HepG2 (cell line): ENCODE measurements at regions not wholly inside any gene's neighbourhood (a gene's known extent, or its start where the extent isn't known, plus 50 kb on each side); places are given as distances from the start of the nearest gene placed in this dataset.

Experiments
- ADNP ChIP-seq: sonication (generic); formaldehyde crosslinking; IDR thresholded peaks from 2 replicates; pipeline ENCODE4 v1.4.0; 2020; ENCODE audit warnings: missing genetic modification reagents
- CCDC6 ChIP-seq: sonication (generic); formaldehyde crosslinking; IDR thresholded peaks from 2 replicates; pipeline ENCODE4 v1.8.1; 2022; ENCODE audit warnings: mild to moderate bottlenecking, missing genetic modification reagents, moderate library complexity
- FOXA3 ChIP-seq: IDR thresholded peaks from 2 replicates; pipeline ENCODE4 v1.6.1; 2016; ENCODE audit warnings: missing genetic modification reagents, missing compliant biosample characterization
- HNF4A ChIP-seq: sonication (generic); formaldehyde crosslinking; IDR thresholded peaks from 2 replicates; pipeline ENCODE4 v1.4.0; 2020; ENCODE audit warnings: missing genetic modification reagents
- KDM2A ChIP-seq: sonication (generic); formaldehyde crosslinking; IDR thresholded peaks from 2 replicates; pipeline ENCODE4 v1.4.0; 2020; ENCODE audit warnings: low read depth, missing genetic modification reagents, borderline replicate concordance
- PCBP2 ChIP-seq: fragments of 200-400 bp; formaldehyde crosslinking; optimal IDR thresholded peaks from 2 replicates; pipeline ENCODE3; 2018; ENCODE audit warnings: low read length, low read depth; ENCODE audit not compliant: poor library complexity, severe bottlenecking
- RCOR2 ChIP-seq: IDR thresholded peaks from 2 replicates; pipeline ENCODE4 v1.6.1; 2016; ENCODE audit warnings: missing biosample characterization, missing genetic modification reagents
- ZNF292 ChIP-seq: sonication (generic); formaldehyde crosslinking; IDR thresholded peaks from 2 replicates; pipeline ENCODE4 v1.8.1; 2022; ENCODE audit warnings: mild to moderate bottlenecking, low read depth, missing genetic modification reagents, borderline replicate concordance
- ZNF530 ChIP-seq: sonication (generic); formaldehyde crosslinking; IDR thresholded peaks from 2 replicates; pipeline ENCODE4 v1.5.0; 2020; ENCODE audit warnings: low read depth, mild to moderate bottlenecking, missing genetic modification reagents
- ZNF749 ChIP-seq: sonication (generic); formaldehyde crosslinking; IDR thresholded peaks from 2 replicates; pipeline ENCODE4 v1.8.0; 2022; ENCODE audit warnings: mild to moderate bottlenecking, missing genetic modification reagents, moderate library complexity, borderline replicate concordance
- ZNF776 ChIP-seq: sonication (generic); formaldehyde crosslinking; IDR thresholded peaks from 2 replicates; pipeline ENCODE4 v1.4.0; 2020; ENCODE audit warnings: mild to moderate bottlenecking, missing genetic modification reagents
- TF ChIP-seq, protein P1 (sequence below): IDR thresholded peaks from 2 replicates; pipeline ENCODE4 v1.6.1; 2016; ENCODE audit warnings: control low read depth
- TF ChIP-seq, protein P2 (sequence below): IDR thresholded peaks from 2 replicates; pipeline ENCODE4 v1.6.1; 2016; ENCODE audit warnings: mild to moderate bottlenecking
- TF ChIP-seq, protein P3 (sequence below): sonication (generic); formaldehyde crosslinking; IDR thresholded peaks from 2 replicates; pipeline ENCODE4 v1.8.0; 2022; ENCODE audit warnings: mild to moderate bottlenecking, missing genetic modification reagents, moderate library complexity
- TF ChIP-seq, protein P4 (sequence below): IDR thresholded peaks from 2 replicates; pipeline ENCODE4 v1.6.1; 2012; ENCODE audit warnings: low read depth, low read length, improper control_type of control experiment
- TF ChIP-seq, protein P5 (sequence below): sonication (generic); formaldehyde crosslinking; IDR thresholded peaks from 2 replicates; pipeline ENCODE4 v1.4.0; 2020; ENCODE audit warnings: missing genetic modification reagents

DNA sequence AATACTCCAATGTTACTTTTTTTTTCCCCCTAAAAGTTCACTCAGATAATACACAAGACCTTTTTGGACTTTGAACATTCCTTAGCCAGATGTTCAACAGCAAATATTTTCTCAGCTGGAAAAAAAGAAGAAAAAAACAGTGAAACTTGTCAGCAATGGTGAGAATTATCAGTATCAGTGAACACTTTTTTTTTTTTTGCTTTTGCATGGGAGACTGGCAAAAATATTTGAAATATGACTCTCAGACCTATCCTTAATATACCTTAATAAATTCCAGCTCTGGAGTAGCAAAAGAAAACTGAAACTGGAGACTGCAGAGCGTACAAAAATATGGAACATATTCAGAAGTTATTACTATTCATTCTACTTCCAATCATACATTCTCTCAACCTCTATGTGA is 92.3 kb downstream of the RFPL4B start (continued):
- TF ChIP-seq, protein P1, sequence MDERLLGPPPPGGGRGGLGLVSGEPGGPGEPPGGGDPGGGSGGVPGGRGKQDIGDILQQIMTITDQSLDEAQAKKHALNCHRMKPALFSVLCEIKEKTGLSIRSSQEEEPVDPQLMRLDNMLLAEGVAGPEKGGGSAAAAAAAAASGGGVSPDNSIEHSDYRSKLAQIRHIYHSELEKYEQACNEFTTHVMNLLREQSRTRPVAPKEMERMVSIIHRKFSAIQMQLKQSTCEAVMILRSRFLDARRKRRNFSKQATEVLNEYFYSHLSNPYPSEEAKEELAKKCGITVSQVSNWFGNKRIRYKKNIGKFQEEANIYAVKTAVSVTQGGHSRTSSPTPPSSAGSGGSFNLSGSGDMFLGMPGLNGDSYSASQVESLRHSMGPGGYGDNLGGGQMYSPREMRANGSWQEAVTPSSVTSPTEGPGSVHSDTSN (CRISPR knock-in tag) = no peak
- TF ChIP-seq RCOR2 (CRISPR knock-in tag) (no peak), ZNF530 (CRISPR knock-in tag) (no peak), FOXA3 (CRISPR knock-in tag) (peak; percentile 56), KDM2A (CRISPR knock-in tag) (no peak), PCBP2 (no peak), ZNF749 (no peak), ADNP (CRISPR knock-in tag) (no peak), HNF4A (CRISPR knock-in tag) (peak; percentile 67), CCDC6 (no peak), ZNF292 (CRISPR knock-in tag) (no peak), ZNF776 (CRISPR knock-in tag) (no peak)
- TF ChIP-seq, protein P2, sequence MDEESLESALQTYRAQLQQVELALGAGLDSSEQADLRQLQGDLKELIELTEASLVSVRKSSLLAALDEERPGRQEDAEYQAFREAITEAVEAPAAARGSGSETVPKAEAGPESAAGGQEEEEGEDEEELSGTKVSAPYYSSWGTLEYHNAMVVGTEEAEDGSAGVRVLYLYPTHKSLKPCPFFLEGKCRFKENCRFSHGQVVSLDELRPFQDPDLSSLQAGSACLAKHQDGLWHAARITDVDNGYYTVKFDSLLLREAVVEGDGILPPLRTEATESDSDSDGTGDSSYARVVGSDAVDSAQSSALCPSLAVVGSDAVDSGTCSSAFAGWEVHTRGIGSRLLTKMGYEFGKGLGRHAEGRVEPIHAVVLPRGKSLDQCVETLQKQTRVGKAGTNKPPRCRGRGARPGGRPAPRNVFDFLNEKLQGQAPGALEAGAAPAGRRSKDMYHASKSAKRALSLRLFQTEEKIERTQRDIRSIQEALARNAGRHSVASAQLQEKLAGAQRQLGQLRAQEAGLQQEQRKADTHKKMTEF (CRISPR knock-in tag) = no peak
- TF ChIP-seq, protein P3, sequence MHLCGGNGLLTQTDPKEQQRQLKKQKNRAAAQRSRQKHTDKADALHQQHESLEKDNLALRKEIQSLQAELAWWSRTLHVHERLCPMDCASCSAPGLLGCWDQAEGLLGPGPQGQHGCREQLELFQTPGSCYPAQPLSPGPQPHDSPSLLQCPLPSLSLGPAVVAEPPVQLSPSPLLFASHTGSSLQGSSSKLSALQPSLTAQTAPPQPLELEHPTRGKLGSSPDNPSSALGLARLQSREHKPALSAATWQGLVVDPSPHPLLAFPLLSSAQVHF (CRISPR knock-in tag) = no peak
- TF ChIP-seq, protein P4, sequence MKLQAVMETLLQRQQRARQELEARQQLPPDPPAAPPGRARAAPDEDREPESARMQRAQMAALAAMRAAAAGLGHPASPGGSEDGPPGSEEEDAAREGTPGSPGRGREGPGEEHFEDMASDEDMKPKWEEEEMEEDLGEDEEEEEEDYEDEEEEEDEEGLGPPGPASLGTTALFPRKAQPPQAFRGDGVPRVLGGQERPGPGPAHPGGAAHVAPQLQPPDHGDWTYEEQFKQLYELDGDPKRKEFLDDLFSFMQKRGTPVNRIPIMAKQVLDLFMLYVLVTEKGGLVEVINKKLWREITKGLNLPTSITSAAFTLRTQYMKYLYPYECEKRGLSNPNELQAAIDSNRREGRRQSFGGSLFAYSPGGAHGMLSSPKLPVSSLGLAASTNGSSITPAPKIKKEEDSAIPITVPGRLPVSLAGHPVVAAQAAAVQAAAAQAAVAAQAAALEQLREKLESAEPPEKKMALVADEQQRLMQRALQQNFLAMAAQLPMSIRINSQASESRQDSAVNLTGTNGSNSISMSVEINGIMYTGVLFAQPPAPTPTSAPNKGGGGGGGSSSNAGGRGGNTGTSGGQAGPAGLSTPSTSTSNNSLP = peak; percentile 55
- TF ChIP-seq, protein P5, sequence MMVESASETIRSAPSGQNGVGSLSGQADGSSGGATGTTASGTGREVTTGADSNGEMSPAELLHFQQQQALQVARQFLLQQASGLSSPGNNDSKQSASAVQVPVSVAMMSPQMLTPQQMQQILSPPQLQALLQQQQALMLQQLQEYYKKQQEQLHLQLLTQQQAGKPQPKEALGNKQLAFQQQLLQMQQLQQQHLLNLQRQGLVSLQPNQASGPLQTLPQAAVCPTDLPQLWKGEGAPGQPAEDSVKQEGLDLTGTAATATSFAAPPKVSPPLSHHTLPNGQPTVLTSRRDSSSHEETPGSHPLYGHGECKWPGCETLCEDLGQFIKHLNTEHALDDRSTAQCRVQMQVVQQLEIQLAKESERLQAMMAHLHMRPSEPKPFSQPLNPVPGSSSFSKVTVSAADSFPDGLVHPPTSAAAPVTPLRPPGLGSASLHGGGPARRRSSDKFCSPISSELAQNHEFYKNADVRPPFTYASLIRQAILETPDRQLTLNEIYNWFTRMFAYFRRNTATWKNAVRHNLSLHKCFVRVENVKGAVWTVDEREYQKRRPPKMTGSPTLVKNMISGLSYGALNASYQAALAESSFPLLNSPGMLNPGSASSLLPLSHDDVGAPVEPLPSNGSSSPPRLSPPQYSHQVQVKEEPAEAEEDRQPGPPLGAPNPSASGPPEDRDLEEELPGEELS = no peak
